ENCODE measurements at regions not wholly inside any gene's neighbourhood (a gene's known extent, or its start where the extent isn't known, plus 50 kb on each side); places are given as distances from the start of the nearest gene placed in this dataset.
A peak's percentile ranks its signal among the peaks of the same experiment; 100 is the strongest.

DNA sequence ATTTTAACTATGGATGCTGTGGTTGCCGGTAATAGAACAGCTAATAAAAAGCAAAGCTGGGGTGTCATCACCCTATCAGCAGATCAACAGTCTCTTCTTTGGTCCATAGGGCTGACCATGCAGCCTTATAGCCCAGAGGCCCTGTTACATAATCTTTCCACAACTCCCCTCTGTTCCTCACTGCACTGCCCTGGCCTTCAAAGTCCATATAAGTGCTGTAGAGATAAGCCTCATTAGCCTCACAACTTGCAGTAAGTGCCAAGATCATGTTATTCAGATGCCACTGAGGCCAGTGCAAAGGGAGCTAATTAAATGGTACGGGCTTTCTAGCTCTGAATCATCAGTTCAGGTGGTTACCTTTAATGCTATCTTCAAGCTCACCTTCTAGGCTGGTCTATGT lies 89.7 kb upstream of the CXCR4 start:
- no peak for DNase-seq
- no peak overlapping the region for H3K4me3 ChIP-seq
- WGBS, 2 donors: 66 to 70% methylated on average over 2 of the region's 2 CpGs
- no peaks in the 10 kb centered on the region for H3K27me3 ChIP-seq
- H3K9me3 ChIP-seq: peaks cover 0 to 4% (median 0%) of the 10 kb centered on the region in 4 donors
- no peaks in the 10 kb centered on the region for H3K36me3 ChIP-seq
- intact Hi-C loops (cut with DNase I): no loop called here
- no peaks in the 10 kb centered on the region for H3K4me1 ChIP-seq
- TF ChIP-seq POLR2AphosphoS5 (IDR thresholded peaks at IDR 0.05) (no peak), EP300 (IDR thresholded peaks at IDR 0.05) (no peak), POLR2A (IDR thresholded peaks at IDR 0.05) (no peak)
- TF ChIP-seq, protein P1, sequence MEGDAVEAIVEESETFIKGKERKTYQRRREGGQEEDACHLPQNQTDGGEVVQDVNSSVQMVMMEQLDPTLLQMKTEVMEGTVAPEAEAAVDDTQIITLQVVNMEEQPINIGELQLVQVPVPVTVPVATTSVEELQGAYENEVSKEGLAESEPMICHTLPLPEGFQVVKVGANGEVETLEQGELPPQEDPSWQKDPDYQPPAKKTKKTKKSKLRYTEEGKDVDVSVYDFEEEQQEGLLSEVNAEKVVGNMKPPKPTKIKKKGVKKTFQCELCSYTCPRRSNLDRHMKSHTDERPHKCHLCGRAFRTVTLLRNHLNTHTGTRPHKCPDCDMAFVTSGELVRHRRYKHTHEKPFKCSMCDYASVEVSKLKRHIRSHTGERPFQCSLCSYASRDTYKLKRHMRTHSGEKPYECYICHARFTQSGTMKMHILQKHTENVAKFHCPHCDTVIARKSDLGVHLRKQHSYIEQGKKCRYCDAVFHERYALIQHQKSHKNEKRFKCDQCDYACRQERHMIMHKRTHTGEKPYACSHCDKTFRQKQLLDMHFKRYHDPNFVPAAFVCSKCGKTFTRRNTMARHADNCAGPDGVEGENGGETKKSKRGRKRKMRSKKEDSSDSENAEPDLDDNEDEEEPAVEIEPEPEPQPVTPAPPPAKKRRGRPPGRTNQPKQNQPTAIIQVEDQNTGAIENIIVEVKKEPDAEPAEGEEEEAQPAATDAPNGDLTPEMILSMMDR (IDR thresholded peaks at IDR 0.05): no peak
- no peak overlapping the region for H3K27ac ChIP-seq

DNA sequence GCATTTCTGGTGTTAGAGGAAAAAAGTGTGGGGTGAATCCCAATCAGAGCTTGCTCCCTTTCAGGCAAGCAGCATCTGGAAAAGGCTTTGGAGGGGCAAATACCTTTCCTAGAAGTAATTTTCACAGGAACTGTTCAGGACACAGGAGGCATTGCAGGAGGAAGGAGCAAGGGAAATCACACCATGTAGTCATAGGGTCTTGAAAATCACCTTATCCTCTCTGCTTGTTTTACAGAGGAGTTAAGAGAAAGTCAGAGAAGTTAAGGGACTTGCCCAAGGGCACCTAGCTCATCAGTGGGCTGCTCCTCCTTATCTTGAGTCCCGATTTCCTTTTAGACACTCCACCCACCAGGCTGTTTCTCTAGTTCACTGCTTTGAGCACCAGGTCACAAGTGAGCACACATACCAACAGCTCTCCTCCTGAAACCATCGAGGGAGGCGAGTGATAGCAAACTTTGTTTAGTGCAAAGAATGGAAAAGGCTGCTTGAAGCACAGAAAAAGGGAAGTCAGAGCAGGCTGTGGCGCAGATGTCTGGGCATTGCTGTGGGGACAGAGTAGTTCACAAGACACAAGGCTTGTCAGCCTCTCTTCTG lies 89.2 kb upstream of the CXCR4 start:
- DNase-seq: no peak

DNA sequence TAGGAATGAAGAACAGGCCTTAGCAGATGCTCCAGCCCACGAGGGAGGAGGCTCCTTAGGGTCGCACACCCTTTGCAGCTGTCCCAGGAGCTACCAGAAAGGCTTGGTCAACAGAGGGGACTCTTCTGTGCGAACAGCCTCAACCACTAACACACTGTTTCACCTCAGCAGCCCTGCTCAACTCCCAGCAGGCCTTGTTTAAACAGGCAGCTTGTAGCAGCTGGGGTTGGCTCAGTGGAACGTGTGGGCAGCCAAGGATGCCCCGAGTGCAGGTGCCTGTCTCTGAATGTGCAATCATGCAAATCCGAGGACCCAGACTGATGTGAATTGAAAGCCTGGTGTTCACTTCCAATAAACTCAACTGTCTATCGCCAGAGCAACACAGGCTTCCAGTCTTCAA lies 88.7 kb upstream of the CXCR4 start:
- no peak for DNase-seq
- Histone ChIP-seq H3K9me3 (peaks cover 0 to 4% (median 0%) of the 10 kb centered on the region in 4 donors), H3K4me3 (no peak overlapping the region), H3K4me1 (no peaks in the 10 kb centered on the region), H3K36me3 (no peaks in the 10 kb centered on the region), H3K27ac (no peak overlapping the region), H3K27me3 (no peaks in the 10 kb centered on the region)
- no peak for TF ChIP-seq EP300 (IDR thresholded peaks at IDR 0.05)
- intact Hi-C loops (cut with DNase I): no loop called here
- 58 to 74% methylated on average over 7 of the region's 7 CpGs for WGBS, 2 donors

More for the DNA sequence above, 89.2 kb upstream of the CXCR4 start:
- intact Hi-C loops (cut with DNase I): no loop called here
- Histone ChIP-seq H3K4me1 (no peaks in the 10 kb centered on the region), H3K27ac (no peak overlapping the region), H3K4me3 (no peak overlapping the region), H3K36me3 (no peaks in the 10 kb centered on the region), H3K9me3 (peaks cover 0 to 4% (median 0%) of the 10 kb centered on the region in 4 donors), H3K27me3 (no peaks in the 10 kb centered on the region)
- 49 to 71% methylated on average over 4 of the region's 4 CpGs for WGBS, 2 donors
- TF ChIP-seq POLR2AphosphoS5 (IDR thresholded peaks at IDR 0.05): no peak
- no peak for TF ChIP-seq EP300 (IDR thresholded peaks at IDR 0.05)
- TF ChIP-seq, protein P1 (IDR thresholded peaks at IDR 0.05): no peak
- no peak for TF ChIP-seq POLR2A (IDR thresholded peaks at IDR 0.05)

DNA sequence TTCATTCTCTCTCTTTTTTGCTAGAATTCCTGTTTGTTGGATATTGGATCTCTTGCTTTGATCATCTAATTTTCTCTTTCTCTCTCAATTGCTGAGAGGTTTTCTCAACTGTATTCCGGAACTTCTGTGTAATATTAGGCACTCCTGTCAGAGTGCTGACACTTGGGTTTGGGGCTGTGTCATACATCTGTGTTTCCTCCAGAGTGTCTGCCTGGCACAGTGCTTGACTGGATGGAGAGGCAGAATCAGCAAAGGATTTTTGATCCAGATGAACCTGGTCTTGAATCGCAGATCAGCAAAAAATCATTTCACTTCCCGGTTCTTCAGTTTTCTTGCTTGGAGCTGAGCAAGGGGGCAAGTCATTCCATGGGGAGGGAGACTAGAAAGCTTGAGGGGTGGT lies 87.7 kb upstream of the CXCR4 start:
- Histone ChIP-seq H3K4me1 (no peaks in the 10 kb centered on the region), H3K27me3 (no peaks in the 10 kb centered on the region), H3K4me3 (no peak overlapping the region), H3K9me3 (peaks cover 0 to 4% (median 0%) of the 10 kb centered on the region in 4 donors), H3K36me3 (no peaks in the 10 kb centered on the region), H3K27ac (peak overlapping the region in 1 of 4 donors; percentile 18)
- peak in 1 of 4 donors; percentile 8 for TF ChIP-seq POLR2AphosphoS5 (IDR thresholded peaks at IDR 0.05)
- TF ChIP-seq, protein P1 (IDR thresholded peaks at IDR 0.05): no peak
- no peak for TF ChIP-seq EP300 (IDR thresholded peaks at IDR 0.05)
- intact Hi-C loops (cut with DNase I): no loop called here
- peak; percentile 68 for DNase-seq
- 92 to 94% methylated on average over 3 of the region's 3 CpGs for WGBS, 2 donors

GRCh38 chr2:136204971-136205370 lies 87.0 kb upstream of the CXCR4 start:
- no peaks in the 10 kb centered on the region for H3K4me1 ChIP-seq
- peak overlapping the region in 1 of 4 donors; percentile 18 for H3K27ac ChIP-seq
- no peaks in the 10 kb centered on the region for H3K36me3 ChIP-seq
- no peak overlapping the region for H3K4me3 ChIP-seq
- no peaks in the 10 kb centered on the region for H3K27me3 ChIP-seq
- intact Hi-C loops (cut with DNase I): no loop called here
- DNase-seq: no peak
- H3K9me3 ChIP-seq: peaks cover 0 to under 1% (median 0%) of the 10 kb centered on the region in 4 donors
- no peak for TF ChIP-seq EP300 (IDR thresholded peaks at IDR 0.05)
- TF ChIP-seq, protein P1 (IDR thresholded peaks at IDR 0.05): no peak
- no peak for TF ChIP-seq POLR2AphosphoS5 (IDR thresholded peaks at IDR 0.05)
- TF ChIP-seq POLR2A (IDR thresholded peaks at IDR 0.05): no peak
- 49 to 81% methylated on average over 1 of the region's 1 CpG for WGBS, 2 donors
